HFFc6 (cell line): ENCODE measurements at regions not wholly inside any gene's neighbourhood (a gene's known extent, or its start where the extent isn't known, plus 50 kb on each side); places are given as distances from the start of the nearest gene placed in this dataset.

Experiments used
- DNase-seq: peaks from one replicate; pipeline ENCODE4 v3.0.0-alpha.2; 2018
- H3K27ac Mint-ChIP-seq: 2 replicates; pipeline ENCODE4 v1.8.0; 2020; ENCODE audit warnings: mild to moderate bottlenecking, mixed read lengths
- H3K27me3 Mint-ChIP-seq: 2 replicates; pipeline ENCODE4 v1.8.0; 2021; ENCODE audit warnings: mild to moderate bottlenecking, moderate library complexity, mixed read lengths; ENCODE audit not compliant: insufficient read depth
- H3K36me3 Mint-ChIP-seq: 2 replicates; pipeline ENCODE4 v1.8.0; 2021; ENCODE audit warnings: low read depth, mixed read lengths
- H3K4me1 Mint-ChIP-seq: 2 replicates; pipeline ENCODE4 v1.8.0; 2020; ENCODE audit warnings: low read depth, mixed read lengths
- H3K4me3 Mint-ChIP-seq: 2 replicates; pipeline ENCODE4 v1.8.0; 2020; ENCODE audit warnings: mild to moderate bottlenecking, moderate library complexity, mixed read lengths
- H3K9me3 Mint-ChIP-seq: 2 replicates; pipeline ENCODE4 v1.8.0; 2020; ENCODE audit warnings: mild to moderate bottlenecking, mixed read lengths
- CTCF ChIP-seq: fragments of 200-600 bp; sonication (generic); IDR thresholded peaks from 2 replicates; pipeline ENCODE4 v1.5.0; 2021; ENCODE audit warnings: antibody characterized with exemption, mild to moderate bottlenecking

GRCh38 chr6:137952247-137952646 is 85.2 kb downstream of the TNFAIP3 start:
- TF ChIP-seq CTCF: no peak
- H3K9me3 Mint-ChIP-seq: no peaks in the 10 kb centered on the region; the same call in 1 of the 2 replicates
- no peak overlapping the region for H3K4me3 Mint-ChIP-seq
- H3K36me3 Mint-ChIP-seq: no peaks in the 10 kb centered on the region
- no peak for DNase-seq
- H3K27me3 Mint-ChIP-seq: peaks cover 14% of the 10 kb centered on the region
- H3K4me1 Mint-ChIP-seq: no peaks in the 10 kb centered on the region
- H3K27ac Mint-ChIP-seq: no peak overlapping the region

- Mint-ChIP-seq H3K4me3 (no peak overlapping the region), H3K27me3 (peaks cover 10% of the 10 kb centered on the region), H3K36me3 (no peaks in the 10 kb centered on the region), H3K27ac (no peak overlapping the region), H3K9me3 (no peaks in the 10 kb centered on the region; the same call in 1 of the 2 replicates), H3K4me1 (no peaks in the 10 kb centered on the region)
- DNase-seq: no peak
- TF ChIP-seq CTCF: no peak
Measured at GRCh38 chr6:137953761-137954160, 86.7 kb downstream of the TNFAIP3 start.

- no peak overlapping the region for H3K27ac Mint-ChIP-seq
- no peak for DNase-seq
- no peaks in the 10 kb centered on the region; the same call in 1 of the 2 replicates for H3K9me3 Mint-ChIP-seq
- H3K4me1 Mint-ChIP-seq: no peaks in the 10 kb centered on the region
- no peaks in the 10 kb centered on the region for H3K36me3 Mint-ChIP-seq
- peaks cover 8% of the 10 kb centered on the region for H3K27me3 Mint-ChIP-seq
- TF ChIP-seq CTCF: no peak
- H3K4me3 Mint-ChIP-seq: no peak overlapping the region
Measured at GRCh38 chr6:137954253-137954652, 87.2 kb downstream of the TNFAIP3 start.

GRCh38 chr6:137956098-137956488 is 89.0 kb downstream of the TNFAIP3 start:
- DNase-seq: no peak
- no peak overlapping the region for H3K27ac Mint-ChIP-seq
- TF ChIP-seq CTCF: no peak
- no peak overlapping the region for H3K4me3 Mint-ChIP-seq
- H3K4me1 Mint-ChIP-seq: no peaks in the 10 kb centered on the region
- peaks cover 8% of the 10 kb centered on the region; the same call in 1 of the 2 replicates for H3K27me3 Mint-ChIP-seq
- no peaks in the 10 kb centered on the region for H3K36me3 Mint-ChIP-seq
- H3K9me3 Mint-ChIP-seq: no peaks in the 10 kb centered on the region; the same call in 1 of the 2 replicates

GRCh38 chr6:137957471-137957870 is 90.4 kb downstream of the TNFAIP3 start:
- no peaks in the 10 kb centered on the region for H3K4me1 Mint-ChIP-seq
- TF ChIP-seq CTCF: no peak
- H3K27ac Mint-ChIP-seq: no peak overlapping the region
- H3K9me3 Mint-ChIP-seq: no peaks in the 10 kb centered on the region; the same call in 1 of the 2 replicates
- no peak overlapping the region for H3K4me3 Mint-ChIP-seq
- peaks cover 5% of the 10 kb centered on the region; the same call in 1 of the 2 replicates for H3K27me3 Mint-ChIP-seq
- DNase-seq: no peak
- no peaks in the 10 kb centered on the region for H3K36me3 Mint-ChIP-seq
